Calu3 (cell line): ENCODE measurements at regions not wholly inside any gene's neighbourhood (a gene's known extent, or its start where the extent isn't known, plus 50 kb on each side); places are given as distances from the start of the nearest gene placed in this dataset.
"Not testable (repeated sequence)": the region's sequence is repeated elsewhere in the genome, so short reads cannot be mapped to it uniquely, and the experiment has no call there.

Source experiments
- BruUV-seq: library from RNA; stranded (reverse); fragments of 400-500 nt; replicated peaks from 2 replicates; lab custom pipeline; 2021; lab: Mats Ljungman, UMichigan
- CTCF ChIA-PET: fragments of 300-600 bp; sonication (Branson Sonifier 250); formaldehyde crosslinking; loops from one replicate; lab custom pipeline; 2022; ENCODE audit warnings: antibody characterized with exemption; lab: Charles Lee
- DNase-seq: peaks from one replicate; pipeline ENCODE4 v3.0.0; 2022
- H3K27ac Mint-ChIP-seq: one replicate; pipeline ENCODE4 v1.8.0; 2022; ENCODE audit warnings: mixed read lengths; ENCODE audit not compliant: unreplicated experiment
- H3K27me3 Mint-ChIP-seq: one replicate; pipeline ENCODE4 v1.8.0; 2022; ENCODE audit warnings: mixed read lengths; ENCODE audit not compliant: unreplicated experiment
- H3K36me3 Mint-ChIP-seq: one replicate; pipeline ENCODE4 v1.8.0; 2022; ENCODE audit warnings: mild to moderate bottlenecking, moderate library complexity, mixed read lengths; ENCODE audit not compliant: insufficient read depth, unreplicated experiment
- H3K4me1 Mint-ChIP-seq: one replicate; pipeline ENCODE4 v1.8.0; 2022; ENCODE audit warnings: mild to moderate bottlenecking, low read depth, mixed read lengths; ENCODE audit not compliant: unreplicated experiment
- H3K4me3 Mint-ChIP-seq: one replicate; pipeline ENCODE4 v1.8.0; 2022; ENCODE audit warnings: mild to moderate bottlenecking, low read depth, moderate library complexity, mixed read lengths; ENCODE audit not compliant: unreplicated experiment
- H3K9me3 Mint-ChIP-seq: one replicate; pipeline ENCODE4 v1.8.0; 2022; ENCODE audit warnings: low read depth, mixed read lengths; ENCODE audit not compliant: unreplicated experiment
- intact Hi-C: fragments of 100-400 bp; cut with micrococcal nuclease; formaldehyde crosslinking; loops from one replicate; pipeline ENCODE4 v1.10.0; 2022; ENCODE audit not compliant: unreplicated experiment
- TF ChIP-seq, protein P1 (sequence below): fragments of 200-600 bp; IDR thresholded peaks from one replicate; pipeline ENCODE4 v1.8.0; 2022; ENCODE audit warnings: antibody characterized with exemption; ENCODE audit not compliant: unreplicated experiment

DNA sequence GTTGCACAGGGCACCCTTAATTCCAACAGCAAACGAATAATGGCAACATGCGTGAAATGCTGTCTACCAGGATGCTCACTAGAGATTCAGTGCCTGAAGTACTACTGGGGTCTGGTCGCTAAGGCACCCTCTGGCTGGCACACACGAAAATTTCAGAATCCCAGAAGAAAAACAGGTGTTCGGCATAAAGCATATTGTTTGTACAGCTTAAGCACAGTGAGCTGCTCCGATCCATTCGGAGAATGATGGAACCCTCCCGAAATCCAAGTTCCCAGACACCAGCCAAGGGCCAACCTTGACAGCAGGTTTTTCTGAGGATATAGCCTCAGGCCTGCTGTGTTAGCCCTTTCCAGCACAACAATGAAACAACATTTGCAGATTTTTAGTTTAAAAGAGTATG, 61.4 kb upstream of the ALDH1B1 start:
- H3K36me3 Mint-ChIP-seq = no peaks in the 10 kb centered on the region
- BruUV-seq = no TSS peak

DNA sequence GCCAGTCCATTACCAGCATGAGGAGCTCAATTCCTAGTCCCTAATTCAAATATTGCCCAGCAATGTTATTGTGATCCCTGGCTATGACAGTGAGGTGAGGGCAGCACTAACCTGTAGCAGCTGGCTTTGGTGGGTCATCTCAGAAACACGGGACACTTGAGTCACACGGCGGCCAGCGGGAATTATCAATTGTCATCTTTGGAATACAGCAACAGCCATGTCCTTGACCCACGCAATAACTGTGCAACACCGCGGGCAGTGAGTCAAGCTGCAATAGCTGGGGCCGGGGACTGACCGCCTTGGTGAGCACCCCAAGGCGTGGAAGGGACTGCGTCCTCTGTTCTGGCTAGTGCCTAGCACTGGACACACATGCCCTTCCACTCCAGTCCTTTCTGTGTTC, 62.5 kb upstream of the ALDH1B1 start:
- Mint-ChIP-seq H3K9me3 (no peaks in the 10 kb centered on the region), H3K36me3 (no peaks in the 10 kb centered on the region), H3K27ac (no peak overlapping the region), H3K4me1 (no peaks in the 10 kb centered on the region), H3K4me3 (no peak overlapping the region), H3K27me3 (no peaks in the 10 kb centered on the region)
- no TSS peak for BruUV-seq
- CTCF ChIA-PET = no interaction called here
- intact Hi-C loops = no loop called here
- DNase-seq = no peak
- TF ChIP-seq, protein P1, sequence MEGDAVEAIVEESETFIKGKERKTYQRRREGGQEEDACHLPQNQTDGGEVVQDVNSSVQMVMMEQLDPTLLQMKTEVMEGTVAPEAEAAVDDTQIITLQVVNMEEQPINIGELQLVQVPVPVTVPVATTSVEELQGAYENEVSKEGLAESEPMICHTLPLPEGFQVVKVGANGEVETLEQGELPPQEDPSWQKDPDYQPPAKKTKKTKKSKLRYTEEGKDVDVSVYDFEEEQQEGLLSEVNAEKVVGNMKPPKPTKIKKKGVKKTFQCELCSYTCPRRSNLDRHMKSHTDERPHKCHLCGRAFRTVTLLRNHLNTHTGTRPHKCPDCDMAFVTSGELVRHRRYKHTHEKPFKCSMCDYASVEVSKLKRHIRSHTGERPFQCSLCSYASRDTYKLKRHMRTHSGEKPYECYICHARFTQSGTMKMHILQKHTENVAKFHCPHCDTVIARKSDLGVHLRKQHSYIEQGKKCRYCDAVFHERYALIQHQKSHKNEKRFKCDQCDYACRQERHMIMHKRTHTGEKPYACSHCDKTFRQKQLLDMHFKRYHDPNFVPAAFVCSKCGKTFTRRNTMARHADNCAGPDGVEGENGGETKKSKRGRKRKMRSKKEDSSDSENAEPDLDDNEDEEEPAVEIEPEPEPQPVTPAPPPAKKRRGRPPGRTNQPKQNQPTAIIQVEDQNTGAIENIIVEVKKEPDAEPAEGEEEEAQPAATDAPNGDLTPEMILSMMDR = no peak

More for the DNA sequence above, 61.4 kb upstream of the ALDH1B1 start:
- H3K4me1 Mint-ChIP-seq = no peaks in the 10 kb centered on the region
- DNase-seq = no peak
- intact Hi-C loops = no loop called here
- H3K4me3 Mint-ChIP-seq = no peak overlapping the region
- CTCF ChIA-PET = no interaction called here
- no peaks in the 10 kb centered on the region for H3K9me3 Mint-ChIP-seq
- no peak overlapping the region for H3K27ac Mint-ChIP-seq
- H3K27me3 Mint-ChIP-seq = no peaks in the 10 kb centered on the region
- TF ChIP-seq, protein P1 = no peak

DNA sequence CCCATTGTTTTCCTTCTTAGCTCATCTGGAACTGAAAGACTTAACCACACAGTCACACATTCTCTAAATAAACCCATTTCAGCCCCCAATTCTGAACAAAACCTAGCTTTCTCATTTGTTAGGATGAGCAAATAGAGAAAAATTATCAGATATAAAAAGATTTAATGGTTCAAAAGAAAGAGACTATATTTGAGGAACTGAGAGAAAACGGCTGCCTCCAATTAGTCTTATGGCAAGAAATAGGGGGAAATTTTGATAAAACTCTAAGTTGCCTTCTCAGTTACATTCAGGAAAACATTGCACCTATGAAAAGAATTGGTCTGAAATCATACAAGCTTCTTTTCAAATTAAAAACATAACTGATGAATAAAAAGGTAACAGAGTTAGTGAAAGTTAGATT, 63.7 kb upstream of the ALDH1B1 start:
- CTCF ChIA-PET = no interaction called here
- H3K27ac Mint-ChIP-seq = no peak overlapping the region
- BruUV-seq = no TSS peak
- no peak for DNase-seq
- H3K9me3 Mint-ChIP-seq = no peaks in the 10 kb centered on the region
- intact Hi-C loops = no loop called here
- H3K27me3 Mint-ChIP-seq = no peaks in the 10 kb centered on the region
- no peaks in the 10 kb centered on the region for H3K4me1 Mint-ChIP-seq
- H3K4me3 Mint-ChIP-seq = no peak overlapping the region
- TF ChIP-seq, protein P1 = no peak
- H3K36me3 Mint-ChIP-seq = no peaks in the 10 kb centered on the region

DNA sequence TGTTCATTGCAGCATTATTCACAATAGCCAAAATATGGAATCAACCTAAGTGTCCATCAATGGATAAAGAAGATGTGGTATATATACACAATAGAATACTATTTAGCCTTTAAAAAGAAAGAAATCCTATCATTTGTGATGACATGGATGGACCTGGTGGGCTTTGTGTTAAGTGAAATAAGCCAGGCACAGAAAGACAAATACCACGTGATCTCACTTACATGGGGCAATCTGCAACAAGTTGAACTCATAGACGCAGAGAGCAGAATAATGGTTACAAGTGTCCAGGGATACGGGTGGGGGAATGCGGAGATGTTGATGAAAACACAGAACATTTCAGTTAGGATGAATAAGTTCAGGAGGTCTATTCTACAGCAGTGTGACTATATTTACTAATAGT, 66.4 kb upstream of the ALDH1B1 start:
- intact Hi-C loops = no loop called here
- DNase-seq = no peak
- TF ChIP-seq, protein P1 = no peak
- no peaks in the 10 kb centered on the region for H3K27me3 Mint-ChIP-seq
- no peaks in the 10 kb centered on the region for H3K4me1 Mint-ChIP-seq
- BruUV-seq = no TSS peak
- no peak overlapping the region for H3K4me3 Mint-ChIP-seq
- CTCF ChIA-PET = no interaction called here
- no peaks in the 10 kb centered on the region for H3K9me3 Mint-ChIP-seq
- no peaks in the 10 kb centered on the region for H3K36me3 Mint-ChIP-seq
- H3K27ac Mint-ChIP-seq = no peak overlapping the region

GRCh38 chr9:38324213-38324612, 68.3 kb upstream of the ALDH1B1 start:
- H3K27ac Mint-ChIP-seq, H3K36me3 Mint-ChIP-seq, H3K4me1 Mint-ChIP-seq, DNase-seq, intact Hi-C loops, BruUV-seq, CTCF ChIA-PET, H3K9me3 Mint-ChIP-seq, H3K4me3 Mint-ChIP-seq, H3K27me3 Mint-ChIP-seq: not testable (repeated sequence)
